Peyer's patch (tissue), 4 donors: ENCODE measurements at regions not wholly inside any gene's neighbourhood (a gene's known extent, or its start where the extent isn't known, plus 50 kb on each side); places are given as distances from the start of the nearest gene placed in this dataset.

Source experiments
- POLR2A ChIP-seq, 2 donors: fragments of 450-650 bp; IDR thresholded peaks; one replicate each; pipeline ENCODE4 v1.5.1; 2017; ENCODE audit warnings: antibody characterized with exemption in 2 of 2, mild to moderate bottlenecking in 2 of 2, moderate library complexity in 2 of 2
- TF ChIP-seq, protein P1 (sequence below), 6 experiments: fragments of 450-650 bp in 4 of 6; fragments of 200-600 bp in 2 of 6; sonication (generic) in 1 of 6; IDR thresholded peaks; one replicate each; pipeline ENCODE4 v1.5.1; 2017 to 2019; ENCODE audit warnings: antibody characterized with exemption in 6 of 6, mild to moderate bottlenecking in 3 of 6, moderate library complexity in 1 of 6

DNA sequence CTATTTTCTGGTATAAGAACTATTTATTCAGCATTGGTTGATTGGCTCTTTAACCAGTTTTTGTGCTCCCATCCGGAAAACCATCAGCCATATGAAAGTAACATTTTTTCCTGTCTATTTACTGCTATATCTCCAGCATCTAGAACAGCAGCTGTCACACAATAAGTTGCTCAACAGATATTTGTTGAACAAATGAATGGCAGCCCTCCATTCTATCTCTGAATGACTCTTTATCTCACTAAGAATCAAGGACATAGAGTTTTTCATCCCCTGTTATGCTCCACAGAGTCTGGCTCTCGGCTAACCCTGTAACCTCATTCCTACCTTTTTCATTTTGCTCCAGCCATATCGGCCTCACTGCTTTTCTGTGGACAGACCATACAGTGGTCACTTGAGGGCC, 145.5 kb downstream of the SLITRK6 start:
- TF ChIP-seq, protein P1, sequence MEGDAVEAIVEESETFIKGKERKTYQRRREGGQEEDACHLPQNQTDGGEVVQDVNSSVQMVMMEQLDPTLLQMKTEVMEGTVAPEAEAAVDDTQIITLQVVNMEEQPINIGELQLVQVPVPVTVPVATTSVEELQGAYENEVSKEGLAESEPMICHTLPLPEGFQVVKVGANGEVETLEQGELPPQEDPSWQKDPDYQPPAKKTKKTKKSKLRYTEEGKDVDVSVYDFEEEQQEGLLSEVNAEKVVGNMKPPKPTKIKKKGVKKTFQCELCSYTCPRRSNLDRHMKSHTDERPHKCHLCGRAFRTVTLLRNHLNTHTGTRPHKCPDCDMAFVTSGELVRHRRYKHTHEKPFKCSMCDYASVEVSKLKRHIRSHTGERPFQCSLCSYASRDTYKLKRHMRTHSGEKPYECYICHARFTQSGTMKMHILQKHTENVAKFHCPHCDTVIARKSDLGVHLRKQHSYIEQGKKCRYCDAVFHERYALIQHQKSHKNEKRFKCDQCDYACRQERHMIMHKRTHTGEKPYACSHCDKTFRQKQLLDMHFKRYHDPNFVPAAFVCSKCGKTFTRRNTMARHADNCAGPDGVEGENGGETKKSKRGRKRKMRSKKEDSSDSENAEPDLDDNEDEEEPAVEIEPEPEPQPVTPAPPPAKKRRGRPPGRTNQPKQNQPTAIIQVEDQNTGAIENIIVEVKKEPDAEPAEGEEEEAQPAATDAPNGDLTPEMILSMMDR (IDR thresholded peaks at IDR 0.05): no peak
- TF ChIP-seq POLR2A (IDR thresholded peaks at IDR 0.05): no peak
